WTC11 (cell line): ENCODE measurements at regions not wholly inside any gene's neighbourhood (a gene's known extent, or its start where the extent isn't known, plus 50 kb on each side); places are given as distances from the start of the nearest gene placed in this dataset.

ENCODE experiments used
- ATF2 ChIP-seq: sonication (generic); formaldehyde crosslinking; IDR thresholded peaks from 2 replicates; pipeline ENCODE4 v1.8.1; 2022; ENCODE audit warnings: low read depth, missing genetic modification reagents, borderline replicate concordance
- ATF3 ChIP-seq: sonication (generic); formaldehyde crosslinking; conservative IDR thresholded peaks from 2 replicates; pipeline ENCODE4 v1.8.1; 2022; ENCODE audit warnings: mild to moderate bottlenecking, missing genetic modification reagents
- CTCF ChIP-seq: fragments of 200-600 bp; IDR thresholded peaks from 2 replicates; pipeline ENCODE4 v1.8.0; 2022; ENCODE audit warnings: antibody characterized with exemption
- E2F4 ChIP-seq: sonication (generic); formaldehyde crosslinking; IDR thresholded peaks from 2 replicates; pipeline ENCODE4 v1.8.1; 2022; ENCODE audit warnings: low read depth, mild to moderate bottlenecking, moderate library complexity, missing genetic modification reagents, borderline replicate concordance
- E2F5 ChIP-seq: sonication (generic); formaldehyde crosslinking; IDR thresholded peaks from 2 replicates; pipeline ENCODE4 v1.8.1; 2022; ENCODE audit warnings: mild to moderate bottlenecking, moderate library complexity, missing genetic modification reagents
- ELF4 ChIP-seq: sonication (generic); formaldehyde crosslinking; IDR thresholded peaks from 2 replicates; pipeline ENCODE4 v1.8.1; 2022; ENCODE audit warnings: low read depth, mild to moderate bottlenecking, moderate library complexity, missing genetic modification reagents
- ESRRA ChIP-seq: sonication (generic); formaldehyde crosslinking; IDR thresholded peaks from 2 replicates; pipeline ENCODE4 v1.8.1; 2022; ENCODE audit warnings: mild to moderate bottlenecking, missing genetic modification reagents, borderline replicate concordance
- FOXP4 ChIP-seq: sonication (generic); formaldehyde crosslinking; IDR thresholded peaks from 2 replicates; pipeline ENCODE4 v1.8.0; 2022; ENCODE audit warnings: mild to moderate bottlenecking, missing genetic modification reagents
- IRF2 ChIP-seq: sonication (generic); formaldehyde crosslinking; IDR thresholded peaks from 2 replicates; pipeline ENCODE4 v1.8.0; 2022; ENCODE audit warnings: low read depth, missing genetic modification reagents, borderline replicate concordance
- JUN ChIP-seq: sonication (generic); formaldehyde crosslinking; IDR thresholded peaks from 2 replicates; pipeline ENCODE4 v1.8.0; 2023; ENCODE audit warnings: mild to moderate bottlenecking, missing genetic modification reagents
- KAT7 ChIP-seq: sonication (generic); formaldehyde crosslinking; IDR thresholded peaks from 2 replicates; pipeline ENCODE4 v1.8.1; 2023; ENCODE audit warnings: missing genetic modification reagents, mild to moderate bottlenecking, borderline replicate concordance
- MXD4 ChIP-seq: fragments of 250-450 bp; sonication (Bioruptor Pico); IDR thresholded peaks from 2 replicates; pipeline ENCODE4 v1.8.0; 2021; ENCODE audit warnings: mild to moderate bottlenecking, moderate library complexity, borderline replicate concordance
- STAT6 ChIP-seq: sonication (generic); formaldehyde crosslinking; conservative IDR thresholded peaks from 2 replicates; pipeline ENCODE4 v1.8.1; 2023; ENCODE audit warnings: mild to moderate bottlenecking, low read depth, missing genetic modification reagents, moderate library complexity
- ZNF423 ChIP-seq: fragments of 250-450 bp; sonication (Bioruptor Pico); IDR thresholded peaks from 2 replicates; pipeline ENCODE4 v2.1.2; 2022; ENCODE audit warnings: mild to moderate bottlenecking, moderate library complexity

GRCh38 chr2:145654156-145654555 is 1134.2 kb upstream of the ZEB2 start:
- TF ChIP-seq KAT7 (CRISPR knock-in tag) (no peak), STAT6 (CRISPR knock-in tag) (no peak), FOXP4 (CRISPR knock-in tag) (no peak), CTCF (no peak), ATF2 (no peak), IRF2 (CRISPR knock-in tag) (no peak), ELF4 (CRISPR knock-in tag) (no peak), JUN (CRISPR knock-in tag) (no peak), ZNF423 (CRISPR knock-in tag) (no peak), MXD4 (CRISPR knock-in tag) (no peak), ESRRA (CRISPR knock-in tag) (no peak), E2F4 (no peak), ATF3 (CRISPR knock-in tag) (no peak), E2F5 (CRISPR knock-in tag) (no peak)
